CD14-positive monocyte (primary cell): ENCODE measurements at regions not wholly inside any gene's neighbourhood (a gene's known extent, or its start where the extent isn't known, plus 50 kb on each side); places are given as distances from the start of the nearest gene placed in this dataset.

Experiments used
- DNase-seq, 3 donors: peaks; one replicate each; pipeline ENCODE4 v3.0.0-alpha.2; 2011 to 2022
- H2AFZ ChIP-seq: 2 replicates; pipeline ENCODE4 v1.6.0; 2012; ENCODE audit warnings: mild to moderate bottlenecking, low read depth, low read length, inconsistent platforms; ENCODE audit not compliant: insufficient read depth, poor library complexity, severe bottlenecking
- H3K27ac ChIP-seq, 2 donors: 1 replicate in 1 of 2; 2 replicates in 1 of 2; pipeline ENCODE4 v1.5.1; 2012 to 2013; ENCODE audit warnings: low read length in 2 of 2, control low read depth in 1 of 2, inconsistent platforms in 1 of 2, low read depth in 1 of 2, mild to moderate bottlenecking in 1 of 2
- H3K27me3 ChIP-seq, 2 donors: one replicate each; pipeline versions ENCODE4 v1.6.0 to v1.6.1; 2011 to 2013; ENCODE audit warnings: low read length in 2 of 2; ENCODE audit not compliant: control insufficient read depth in 2 of 2, insufficient read depth in 2 of 2
- H3K36me3 ChIP-seq, 2 donors: replicated peaks in 1 of 2; 1 replicate in 1 of 2; 2 replicates in 1 of 2; pipeline versions ENCODE4 v1.5.1 to v1.6.1; 2012 to 2013; ENCODE audit warnings: low read length in 2 of 2, control low read depth in 1 of 2, inconsistent platforms in 1 of 2, mild to moderate bottlenecking in 1 of 2; ENCODE audit not compliant: insufficient read depth in 2 of 2, control insufficient read depth in 1 of 2
- H3K4me1 ChIP-seq, 2 donors: 1 replicate in 1 of 2; 2 replicates in 1 of 2; pipeline versions ENCODE4 v1.5.1 to v1.6.1; 2012 to 2013; ENCODE audit warnings: low read length in 2 of 2, control low read depth in 1 of 2, inconsistent platforms in 1 of 2, mild to moderate bottlenecking in 1 of 2, moderate library complexity in 1 of 2; ENCODE audit not compliant: insufficient read depth in 2 of 2, control insufficient read depth in 1 of 2
- H3K4me2 ChIP-seq: replicated peaks from 2 replicates; pipeline ENCODE3; 2012; ENCODE audit warnings: low read length, moderate library complexity, mild to moderate bottlenecking; ENCODE audit not compliant: poor library complexity, severe bottlenecking; ENCODE audit errors: extremely low read depth
- H3K4me3 ChIP-seq, 3 experiments: fragments of 200-600 bp in 1 of 3; sonication (generic) in 1 of 3; replicated peaks in 1 of 3; 1 replicate in 2 of 3; 2 replicates in 1 of 3; pipeline ENCODE4 v1.5.1; 2011 to 2013; ENCODE audit warnings: low read length in 3 of 3, mild to moderate bottlenecking in 3 of 3, control low read depth in 2 of 3, low read depth in 2 of 3, inconsistent platforms in 1 of 3, moderate library complexity in 1 of 3
- H3K79me2 ChIP-seq: 2 replicates; pipeline ENCODE4 v1.6.0; 2012; ENCODE audit warnings: mild to moderate bottlenecking, control low read depth, inconsistent platforms, low read length, moderate library complexity; ENCODE audit not compliant: insufficient read depth
- H3K9ac ChIP-seq: 2 replicates; pipeline ENCODE4 v1.6.0; 2017; ENCODE audit warnings: low read length, mild to moderate bottlenecking; ENCODE audit not compliant: insufficient read depth, poor library complexity, severe bottlenecking
- H3K9me3 ChIP-seq, 2 donors: replicated peaks in 1 of 2; 1 replicate in 1 of 2; 2 replicates in 1 of 2; pipeline versions ENCODE4 v1.5.1 to v1.6.1; 2012 to 2013; ENCODE audit warnings: low read length in 2 of 2, control low read depth in 1 of 2; ENCODE audit not compliant: control insufficient read depth in 1 of 2, insufficient read depth in 1 of 2
- H4K20me1 ChIP-seq: 2 replicates; pipeline ENCODE4 v1.6.0; 2012; ENCODE audit warnings: mild to moderate bottlenecking, low read length, control low read depth, moderate library complexity; ENCODE audit not compliant: insufficient read depth
- H3K27ac Mint-ChIP-seq, 7 donors: one replicate each; pipeline ENCODE4 v1.8.0; 2020; ENCODE audit warnings: mild to moderate bottlenecking in 7 of 7, mixed read lengths in 7 of 7, moderate library complexity in 6 of 7, inconsistent platforms in 2 of 7
- H3K27me3 Mint-ChIP-seq, 3 donors: one replicate each; pipeline ENCODE4 v1.8.0; 2021 to 2022; ENCODE audit warnings: low read depth in 3 of 3, mild to moderate bottlenecking in 3 of 3, mixed read lengths in 3 of 3, moderate library complexity in 3 of 3, inconsistent platforms in 1 of 3
- H3K36me3 Mint-ChIP-seq, 2 donors: one replicate each; pipeline ENCODE4 v1.8.0; 2020; ENCODE audit warnings: mixed read lengths in 2 of 2, inconsistent platforms in 1 of 2, mild to moderate bottlenecking in 1 of 2
- H3K4me1 Mint-ChIP-seq: one replicate; pipeline ENCODE4 v1.8.0; 2020; ENCODE audit warnings: mild to moderate bottlenecking, mixed read lengths
- H3K4me3 Mint-ChIP-seq, 2 donors: one replicate each; pipeline ENCODE4 v1.8.0; 2020; ENCODE audit warnings: mild to moderate bottlenecking in 2 of 2, mixed read lengths in 2 of 2, moderate library complexity in 1 of 2
- H3K9me3 Mint-ChIP-seq, 7 donors: one replicate each; pipeline ENCODE4 v1.8.0; 2020 to 2022; ENCODE audit warnings: mixed read lengths in 7 of 7, mild to moderate bottlenecking in 6 of 7, moderate library complexity in 6 of 7, inconsistent platforms in 2 of 7
- WGBS: methylation state at CpG from one replicate; pipeline ENCODE4 v1.1.5; 2013; ENCODE audit warnings: missing lambda C conversion rate; ENCODE audit not compliant: insufficient coverage; 5-methylcytosine and 5-hydroxymethylcytosine counted together
- intact Hi-C, 2 donors: fragments of 100-400 bp; cut with micrococcal nuclease; formaldehyde crosslinking; loops; one replicate each; pipeline versions ENCODE4 v1.15.0 to v1.15.1; 2023
- TF ChIP-seq, protein P1 (sequence below): fragments of 200-600 bp; IDR thresholded peaks from one replicate; pipeline ENCODE4 v1.8.0; 2022; ENCODE audit warnings: antibody characterized with exemption, mild to moderate bottlenecking

GRCh38 chrX:75873993-75874392 is 88.9 kb upstream of the MAGEE2 start:
- H3K27me3 ChIP-seq: no peaks in the 10 kb centered on the region
- H3K9ac ChIP-seq: no peak overlapping the region
- DNase-seq: no peak
- no peak overlapping the region for H3K4me3 ChIP-seq
- H3K27me3 Mint-ChIP-seq: peaks cover 0 to 5% (median 5%) of the 10 kb centered on the region in 3 donors
- peaks cover 0 to 11% of the 10 kb centered on the region in 2 donors for H3K9me3 ChIP-seq
- no peak overlapping the region for H3K4me3 Mint-ChIP-seq
- H3K9me3 Mint-ChIP-seq: peaks cover 0 to 17% (median 5%) of the 10 kb centered on the region in 7 donors
- no peaks in the 10 kb centered on the region for H3K4me1 ChIP-seq
- H2AFZ ChIP-seq: no peak overlapping the region
- H3K79me2 ChIP-seq: no peaks in the 10 kb centered on the region
- no peaks in the 10 kb centered on the region for H3K4me1 Mint-ChIP-seq
- H3K27ac Mint-ChIP-seq: no peak overlapping the region
- H3K36me3 Mint-ChIP-seq: no peaks in the 10 kb centered on the region
- H3K36me3 ChIP-seq: no peaks in the 10 kb centered on the region
- no peaks in the 10 kb centered on the region for H4K20me1 ChIP-seq
- TF ChIP-seq, protein P1, sequence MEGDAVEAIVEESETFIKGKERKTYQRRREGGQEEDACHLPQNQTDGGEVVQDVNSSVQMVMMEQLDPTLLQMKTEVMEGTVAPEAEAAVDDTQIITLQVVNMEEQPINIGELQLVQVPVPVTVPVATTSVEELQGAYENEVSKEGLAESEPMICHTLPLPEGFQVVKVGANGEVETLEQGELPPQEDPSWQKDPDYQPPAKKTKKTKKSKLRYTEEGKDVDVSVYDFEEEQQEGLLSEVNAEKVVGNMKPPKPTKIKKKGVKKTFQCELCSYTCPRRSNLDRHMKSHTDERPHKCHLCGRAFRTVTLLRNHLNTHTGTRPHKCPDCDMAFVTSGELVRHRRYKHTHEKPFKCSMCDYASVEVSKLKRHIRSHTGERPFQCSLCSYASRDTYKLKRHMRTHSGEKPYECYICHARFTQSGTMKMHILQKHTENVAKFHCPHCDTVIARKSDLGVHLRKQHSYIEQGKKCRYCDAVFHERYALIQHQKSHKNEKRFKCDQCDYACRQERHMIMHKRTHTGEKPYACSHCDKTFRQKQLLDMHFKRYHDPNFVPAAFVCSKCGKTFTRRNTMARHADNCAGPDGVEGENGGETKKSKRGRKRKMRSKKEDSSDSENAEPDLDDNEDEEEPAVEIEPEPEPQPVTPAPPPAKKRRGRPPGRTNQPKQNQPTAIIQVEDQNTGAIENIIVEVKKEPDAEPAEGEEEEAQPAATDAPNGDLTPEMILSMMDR: no peak
- H3K27ac ChIP-seq: no peak overlapping the region
- no CpG with 5 or more reads among the region's 2 CpGs for WGBS
- H3K4me2 ChIP-seq: no peak overlapping the region
- intact Hi-C loops: no loop called here

- TF ChIP-seq, protein P1: no peak
- H3K27me3 Mint-ChIP-seq: peaks cover 0 to 2% (median 0%) of the 10 kb centered on the region in 3 donors
- intact Hi-C loops: no loop called here
- H3K27ac Mint-ChIP-seq: no peak overlapping the region
- Histone ChIP-seq H2AFZ (no peak overlapping the region), H3K9ac (no peak overlapping the region), H3K79me2 (no peaks in the 10 kb centered on the region), H3K27ac (no peak overlapping the region), H3K36me3 (no peaks in the 10 kb centered on the region), H3K4me2 (no peak overlapping the region), H3K27me3 (no peaks in the 10 kb centered on the region), H4K20me1 (no peaks in the 10 kb centered on the region), H3K9me3 (peaks cover 0 to 14% of the 10 kb centered on the region in 2 donors), H3K4me3 (no peak overlapping the region), H3K4me1 (no peaks in the 10 kb centered on the region)
- no peak overlapping the region for H3K4me3 Mint-ChIP-seq
- no CpG with 5 or more reads among the region's 1 CpG for WGBS
- no peaks in the 10 kb centered on the region for H3K36me3 Mint-ChIP-seq
- H3K4me1 Mint-ChIP-seq: no peaks in the 10 kb centered on the region
- H3K9me3 Mint-ChIP-seq: peaks cover 4 to 10% (median 7%) of the 10 kb centered on the region in 7 donors
- no peak for DNase-seq
Measured at GRCh38 chrX:75883446-75883845, 98.4 kb upstream of the MAGEE2 start.
